HEK293 (cell line): ENCODE measurements at regions not wholly inside any gene's neighbourhood (a gene's known extent, or its start where the extent isn't known, plus 50 kb on each side); places are given as distances from the start of the nearest gene placed in this dataset.
"Not testable (repeated sequence)": the region's sequence is repeated elsewhere in the genome, so short reads cannot be mapped to it uniquely, and the experiment has no call there.

Experiments used
- CTCF ChIA-PET: fragments of 350-600 bp; formaldehyde crosslinking; extraction: SDS; loops from one replicate; lab custom pipeline; 2021; ENCODE audit warnings: antibody characterized with exemption; lab: Yijun Ruan, JAX
- POLR2A ChIA-PET: fragments of 300-600 bp; formaldehyde crosslinking; extraction: SDS; loops from one replicate; lab custom pipeline; 2020; ENCODE audit warnings: antibody characterized with exemption, inconsistent platforms; lab: Yijun Ruan, JAX
- H3K27ac ChIP-seq: fragments of 200-500 bp; sonication (Bioruptor generic); 2 replicates; pipeline ENCODE4 v1.5.1; 2014; ENCODE audit warnings: low read depth, low read length, control low read depth, inconsistent platforms; ENCODE audit errors: extremely low read depth
- H3K36me3 ChIP-seq, 2 experiments: fragments of 200-500 bp in 1 of 2; sonication (Bioruptor generic) in 1 of 2; 1 replicate in 1 of 2; 2 replicates in 1 of 2; pipeline ENCODE4 v1.5.1; 2014 to 2017; ENCODE audit warnings: inconsistent platforms in 2 of 2, low read length in 2 of 2; ENCODE audit not compliant: control insufficient read depth in 2 of 2, insufficient read depth in 1 of 2
- H3K4me1 ChIP-seq: fragments of 200-500 bp; sonication (Bioruptor generic); 2 replicates; pipeline ENCODE4 v1.5.1; 2014; ENCODE audit warnings: mild to moderate bottlenecking, low read length, inconsistent platforms; ENCODE audit not compliant: control insufficient read depth, insufficient read depth
- H3K4me3 ChIP-seq: 2 replicates; pipeline ENCODE4 v1.5.1; 2011; ENCODE audit warnings: low read depth, mild to moderate bottlenecking, control low read depth, low read length, moderate library complexity
- H3K9me3 ChIP-seq: fragments of 200-500 bp; sonication (Bioruptor generic); 2 replicates; pipeline ENCODE4 v1.5.1; 2014; ENCODE audit warnings: low read depth, low read length, inconsistent platforms; ENCODE audit not compliant: control insufficient read depth, insufficient read depth
- GLIS2 ChIP-seq: fragments of 450-650 bp; formaldehyde crosslinking; IDR thresholded peaks from 2 replicates; pipeline ENCODE4 v1.5.1; 2016; ENCODE audit warnings: missing biosample characterization, missing genetic modification characterization
- HOXC10 ChIP-seq: sonication (generic); formaldehyde crosslinking; IDR thresholded peaks from 2 replicates; pipeline ENCODE4 v1.8.1; 2023; ENCODE audit warnings: mild to moderate bottlenecking, missing genetic modification reagents
- SALL2 ChIP-seq: fragments of 450-650 bp; formaldehyde crosslinking; IDR thresholded peaks from 2 replicates; pipeline ENCODE4 v1.5.0; 2017; ENCODE audit warnings: missing biosample characterization, mild to moderate bottlenecking, missing genetic modification characterization, borderline replicate concordance
- ZNF121 ChIP-seq: fragments of 450-650 bp; formaldehyde crosslinking; IDR thresholded peaks from 2 replicates; pipeline ENCODE4 v1.5.1; 2016; ENCODE audit warnings: missing biosample characterization, missing genetic modification characterization
- ZNF132 ChIP-seq: fragments of 450-650 bp; formaldehyde crosslinking; IDR thresholded peaks from 2 replicates; pipeline ENCODE4 v1.5.1; 2017; ENCODE audit warnings: missing biosample characterization, missing genetic modification characterization, borderline replicate concordance
- ZNF133 ChIP-seq: fragments of 450-650 bp; formaldehyde crosslinking; IDR thresholded peaks from 2 replicates; pipeline ENCODE4 v1.5.1; 2016; ENCODE audit warnings: missing biosample characterization, missing genetic modification characterization
- ZNF155 ChIP-seq: fragments of 450-650 bp; formaldehyde crosslinking; IDR thresholded peaks from 2 replicates; pipeline ENCODE4 v1.5.1; 2016; ENCODE audit warnings: missing biosample characterization, missing genetic modification characterization
- ZNF292 ChIP-seq: fragments of 450-650 bp; formaldehyde crosslinking; IDR thresholded peaks from 2 replicates; pipeline ENCODE4 v1.5.1; 2016; ENCODE audit warnings: low read depth, missing biosample characterization, missing genetic modification characterization, borderline replicate concordance
- ZNF354C ChIP-seq: fragments of 450-650 bp; formaldehyde crosslinking; IDR thresholded peaks from 2 replicates; pipeline ENCODE4 v1.5.1; 2016; ENCODE audit warnings: missing biosample characterization, missing genetic modification characterization, low read depth, borderline replicate concordance
- ZNF558 ChIP-seq: fragments of 450-650 bp; formaldehyde crosslinking; IDR thresholded peaks from 2 replicates; pipeline ENCODE4 v1.5.1; 2016; ENCODE audit warnings: missing biosample characterization, missing genetic modification characterization
- ZNF701 ChIP-seq: fragments of 450-650 bp; formaldehyde crosslinking; IDR thresholded peaks from 2 replicates; pipeline ENCODE4 v1.5.1; 2016; ENCODE audit warnings: missing biosample characterization, missing genetic modification characterization
- ZNF76 ChIP-seq: fragments of 450-650 bp; formaldehyde crosslinking; IDR thresholded peaks from 2 replicates; pipeline ENCODE4; 2016; ENCODE audit warnings: low read depth, missing biosample characterization, missing genetic modification characterization, borderline replicate concordance
- ZNF777 ChIP-seq: fragments of 450-650 bp; formaldehyde crosslinking; IDR thresholded peaks from 2 replicates; pipeline ENCODE4 v1.5.1; 2017; ENCODE audit warnings: missing biosample characterization, missing genetic modification characterization, borderline replicate concordance
- ZNF785 ChIP-seq: fragments of 450-650 bp; formaldehyde crosslinking; IDR thresholded peaks from 2 replicates; pipeline ENCODE4 v1.5.1; 2016; ENCODE audit warnings: missing biosample characterization, missing genetic modification characterization
- ZNF837 ChIP-seq: fragments of 450-650 bp; formaldehyde crosslinking; IDR thresholded peaks from 2 replicates; pipeline ENCODE4 v1.5.1; 2016; ENCODE audit warnings: missing biosample characterization, missing genetic modification characterization
- TF ChIP-seq, protein P1 (sequence below): fragments of 450-650 bp; formaldehyde crosslinking; IDR thresholded peaks from 2 replicates; pipeline ENCODE4 v1.5.1; 2017; ENCODE audit warnings: missing biosample characterization, missing genetic modification characterization
- TF ChIP-seq, protein P2 (sequence below): fragments of 450-650 bp; formaldehyde crosslinking; IDR thresholded peaks from 2 replicates; pipeline ENCODE4 v1.5.1; 2016; ENCODE audit warnings: missing biosample characterization, missing genetic modification characterization
- TF ChIP-seq, protein P3 (sequence below): fragments of 450-650 bp; formaldehyde crosslinking; IDR thresholded peaks from 2 replicates; pipeline ENCODE4 v1.5.1; 2016; ENCODE audit warnings: missing biosample characterization, missing genetic modification characterization, borderline replicate concordance
- TF ChIP-seq, protein P4 (sequence below): fragments of 450-650 bp; formaldehyde crosslinking; IDR thresholded peaks from 2 replicates; pipeline ENCODE4 v1.5.1; 2016; ENCODE audit warnings: missing biosample characterization, missing genetic modification characterization

- TF ChIP-seq ZNF837 (tag by site-specific recombination) (no peak), ZNF701 (no peak), ZNF76 (tag by site-specific recombination) (no peak), HOXC10 (CRISPR knock-in tag) (no peak), ZNF121 (tag by site-specific recombination) (no peak), ZNF133 (tag by site-specific recombination) (no peak), ZNF132 (tag by site-specific recombination) (no peak), ZNF155 (tag by site-specific recombination) (no peak)
- TF ChIP-seq, protein P1, sequence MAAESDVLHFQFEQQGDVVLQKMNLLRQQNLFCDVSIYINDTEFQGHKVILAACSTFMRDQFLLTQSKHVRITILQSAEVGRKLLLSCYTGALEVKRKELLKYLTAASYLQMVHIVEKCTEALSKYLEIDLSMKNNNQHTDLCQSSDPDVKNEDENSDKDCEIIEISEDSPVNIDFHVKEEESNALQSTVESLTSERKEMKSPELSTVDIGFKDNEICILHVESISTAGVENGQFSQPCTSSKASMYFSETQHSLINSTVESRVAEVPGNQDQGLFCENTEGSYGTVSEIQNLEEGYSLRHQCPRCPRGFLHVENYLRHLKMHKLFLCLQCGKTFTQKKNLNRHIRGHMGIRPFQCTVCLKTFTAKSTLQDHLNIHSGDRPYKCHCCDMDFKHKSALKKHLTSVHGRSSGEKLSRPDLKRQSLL (tag by site-specific recombination): no peak
- TF ChIP-seq, protein P2, sequence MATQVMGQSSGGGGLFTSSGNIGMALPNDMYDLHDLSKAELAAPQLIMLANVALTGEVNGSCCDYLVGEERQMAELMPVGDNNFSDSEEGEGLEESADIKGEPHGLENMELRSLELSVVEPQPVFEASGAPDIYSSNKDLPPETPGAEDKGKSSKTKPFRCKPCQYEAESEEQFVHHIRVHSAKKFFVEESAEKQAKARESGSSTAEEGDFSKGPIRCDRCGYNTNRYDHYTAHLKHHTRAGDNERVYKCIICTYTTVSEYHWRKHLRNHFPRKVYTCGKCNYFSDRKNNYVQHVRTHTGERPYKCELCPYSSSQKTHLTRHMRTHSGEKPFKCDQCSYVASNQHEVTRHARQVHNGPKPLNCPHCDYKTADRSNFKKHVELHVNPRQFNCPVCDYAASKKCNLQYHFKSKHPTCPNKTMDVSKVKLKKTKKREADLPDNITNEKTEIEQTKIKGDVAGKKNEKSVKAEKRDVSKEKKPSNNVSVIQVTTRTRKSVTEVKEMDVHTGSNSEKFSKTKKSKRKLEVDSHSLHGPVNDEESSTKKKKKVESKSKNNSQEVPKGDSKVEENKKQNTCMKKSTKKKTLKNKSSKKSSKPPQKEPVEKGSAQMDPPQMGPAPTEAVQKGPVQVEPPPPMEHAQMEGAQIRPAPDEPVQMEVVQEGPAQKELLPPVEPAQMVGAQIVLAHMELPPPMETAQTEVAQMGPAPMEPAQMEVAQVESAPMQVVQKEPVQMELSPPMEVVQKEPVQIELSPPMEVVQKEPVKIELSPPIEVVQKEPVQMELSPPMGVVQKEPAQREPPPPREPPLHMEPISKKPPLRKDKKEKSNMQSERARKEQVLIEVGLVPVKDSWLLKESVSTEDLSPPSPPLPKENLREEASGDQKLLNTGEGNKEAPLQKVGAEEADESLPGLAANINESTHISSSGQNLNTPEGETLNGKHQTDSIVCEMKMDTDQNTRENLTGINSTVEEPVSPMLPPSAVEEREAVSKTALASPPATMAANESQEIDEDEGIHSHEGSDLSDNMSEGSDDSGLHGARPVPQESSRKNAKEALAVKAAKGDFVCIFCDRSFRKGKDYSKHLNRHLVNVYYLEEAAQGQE (tag by site-specific recombination): no peak
- TF ChIP-seq, all 188 proteins: peak for 0
Observed at GRCh38 chr10:81730891-81731290, 144.1 kb upstream of the NRG3 start (continued).

DNA sequence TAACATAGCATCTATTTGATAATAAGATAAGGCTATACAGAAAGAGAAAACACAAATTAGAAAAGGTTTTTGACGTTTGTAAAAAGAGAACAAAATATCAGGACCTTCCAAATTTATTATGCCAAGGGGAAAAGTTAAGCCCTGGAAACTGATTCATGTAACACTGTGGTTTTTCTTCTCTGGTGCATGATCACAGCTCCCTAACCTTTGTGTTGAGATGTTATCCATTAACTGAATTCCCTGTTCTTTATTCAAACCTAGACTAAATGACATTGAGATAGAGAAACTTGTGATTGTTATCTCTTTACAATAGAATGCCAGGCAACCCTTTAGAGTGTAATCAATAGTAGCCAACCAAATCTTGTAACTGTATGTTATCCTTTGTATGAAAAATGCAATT lies 141.5 kb upstream of the NRG3 start:
- H3K9me3 ChIP-seq: no peaks in the 10 kb centered on the region
- no peaks in the 10 kb centered on the region for H3K4me1 ChIP-seq
- no peak for TF ChIP-seq ZNF558
- no peak for TF ChIP-seq SALL2 (tag by site-specific recombination)
- TF ChIP-seq, protein P3, sequence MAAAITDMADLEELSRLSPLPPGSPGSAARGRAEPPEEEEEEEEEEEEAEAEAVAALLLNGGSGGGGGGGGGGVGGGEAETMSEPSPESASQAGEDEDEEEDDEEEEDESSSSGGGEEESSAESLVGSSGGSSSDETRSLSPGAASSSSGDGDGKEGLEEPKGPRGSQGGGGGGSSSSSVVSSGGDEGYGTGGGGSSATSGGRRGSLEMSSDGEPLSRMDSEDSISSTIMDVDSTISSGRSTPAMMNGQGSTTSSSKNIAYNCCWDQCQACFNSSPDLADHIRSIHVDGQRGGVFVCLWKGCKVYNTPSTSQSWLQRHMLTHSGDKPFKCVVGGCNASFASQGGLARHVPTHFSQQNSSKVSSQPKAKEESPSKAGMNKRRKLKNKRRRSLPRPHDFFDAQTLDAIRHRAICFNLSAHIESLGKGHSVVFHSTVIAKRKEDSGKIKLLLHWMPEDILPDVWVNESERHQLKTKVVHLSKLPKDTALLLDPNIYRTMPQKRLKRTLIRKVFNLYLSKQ (tag by site-specific recombination): no peak
- TF ChIP-seq GLIS2 (tag by site-specific recombination): no peak
- TF ChIP-seq ZNF354C (tag by site-specific recombination): no peak
- TF ChIP-seq, protein P4, sequence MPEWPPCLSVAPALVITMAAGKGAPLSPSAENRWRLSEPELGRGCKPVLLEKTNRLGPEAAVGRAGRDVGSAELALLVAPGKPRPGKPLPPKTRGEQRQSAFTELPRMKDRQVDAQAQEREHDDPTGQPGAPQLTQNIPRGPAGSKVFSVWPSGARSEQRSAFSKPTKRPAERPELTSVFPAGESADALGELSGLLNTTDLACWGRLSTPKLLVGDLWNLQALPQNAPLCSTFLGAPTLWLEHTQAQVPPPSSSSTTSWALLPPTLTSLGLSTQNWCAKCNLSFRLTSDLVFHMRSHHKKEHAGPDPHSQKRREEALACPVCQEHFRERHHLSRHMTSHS (tag by site-specific recombination): no peak
- TF ChIP-seq ZNF292 (tag by site-specific recombination): no peak
- TF ChIP-seq ZNF785: no peak
- no peak for TF ChIP-seq ZNF777 (tag by site-specific recombination)
- POLR2A ChIA-PET: no interaction called here
- no peak overlapping the region for H3K27ac ChIP-seq
- no peak overlapping the region for H3K4me3 ChIP-seq
- no peaks in the 10 kb centered on the region for H3K36me3 ChIP-seq
- CTCF ChIA-PET: no interaction called here

DNA sequence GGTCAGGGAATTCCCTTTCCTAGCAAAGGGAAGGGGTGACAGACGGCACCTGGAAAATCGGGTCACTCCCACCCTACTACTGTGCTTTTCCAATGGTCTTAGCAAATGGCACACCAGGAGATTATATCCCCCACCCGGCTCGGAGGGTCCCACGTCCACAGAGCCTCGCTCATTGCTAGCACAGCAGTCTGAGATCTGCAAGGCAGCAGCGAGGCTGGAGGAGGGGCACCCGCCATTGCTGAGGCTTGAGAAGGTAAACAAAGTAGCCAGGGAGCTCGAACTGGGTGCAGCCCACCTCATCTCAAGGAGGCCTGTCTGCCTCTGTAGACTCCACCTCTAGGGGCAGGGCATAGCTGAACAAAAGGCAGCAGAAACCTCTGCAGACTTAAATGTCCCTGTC lies 139.8 kb upstream of the NRG3 start:
- CTCF ChIA-PET, H3K27ac ChIP-seq, POLR2A ChIA-PET, H3K4me3 ChIP-seq, H3K9me3 ChIP-seq, H3K36me3 ChIP-seq, H3K4me1 ChIP-seq: not testable (repeated sequence)
